H1 (cell line): ENCODE measurements at regions not wholly inside any gene's neighbourhood (a gene's known extent, or its start where the extent isn't known, plus 50 kb on each side); places are given as distances from the start of the nearest gene placed in this dataset.
"Not testable (repeated sequence)": the region's sequence is repeated elsewhere in the genome, so short reads cannot be mapped to it uniquely, and the experiment has no call there.

Experiments used
- CTCF ChIA-PET: fragments of 300-600 bp; sonication (Branson Sonifier 250); formaldehyde crosslinking; loops from one replicate; lab custom pipeline; 2021; ENCODE audit not compliant: partially characterized antibody; lab: Charles Lee
- POLR2A ChIA-PET: fragments of 300-600 bp; sonication (Branson Sonifier 250); formaldehyde crosslinking; loops from one replicate; lab custom pipeline; 2021; ENCODE audit warnings: inconsistent platforms; ENCODE audit not compliant: partially characterized antibody; lab: Charles Lee
- DNase-seq, 2 experiments: peaks; one replicate each; pipeline versions ENCODE4 v3.0.0 to v3.0.0-alpha.2; 2010 to 2022; ENCODE audit warnings: low spot score in 2 of 2, low read depth in 1 of 2, mixed read lengths in 1 of 2
- FAIRE-seq: peaks from 2 replicates; lab custom pipeline; 2011; peaks lifted over from hg19 to GRCh38; lab: Jason Lieb, UNC
- H2AFZ ChIP-seq: 2 replicates; pipeline ENCODE4 v1.8.1; 2012; ENCODE audit warnings: low read length, inconsistent platforms
- H2AK5ac ChIP-seq: 2 replicates; pipeline ENCODE4 v1.6.1; 2013; ENCODE audit warnings: low read depth, low read length
- H2BK120ac ChIP-seq: replicated peaks from 2 replicates; pipeline ENCODE3; 2013; ENCODE audit warnings: low read depth, low read length, inconsistent platforms
- H2BK12ac ChIP-seq: 2 replicates; pipeline ENCODE4 v1.6.1; 2013; ENCODE audit warnings: low read depth, low read length
- H2BK15ac ChIP-seq: 2 replicates; pipeline ENCODE4 v1.6.1; 2013; ENCODE audit warnings: low read length
- H2BK20ac ChIP-seq: 2 replicates; pipeline ENCODE4 v1.6.1; 2013; ENCODE audit warnings: low read length
- H2BK5ac ChIP-seq: 2 replicates; pipeline ENCODE4 v1.6.1; 2013; ENCODE audit warnings: low read depth, low read length
- H3K14ac ChIP-seq: 2 replicates; pipeline ENCODE4 v1.6.1; 2013; ENCODE audit warnings: inconsistent platforms; ENCODE audit not compliant: insufficient read length
- H3K18ac ChIP-seq: 2 replicates; pipeline ENCODE4 v1.6.1; 2013; ENCODE audit warnings: low read length; ENCODE audit errors: extremely low read depth
- H3K23ac ChIP-seq: 2 replicates; pipeline ENCODE4 v1.6.1; 2013; ENCODE audit warnings: inconsistent platforms; ENCODE audit not compliant: insufficient read length
- H3K23me2 ChIP-seq: 2 replicates; pipeline ENCODE4 v1.6.1; 2013; ENCODE audit warnings: low read depth, low read length
- H3K27ac ChIP-seq: 2 replicates; pipeline ENCODE4 v1.6.1; 2011; ENCODE audit warnings: low read depth, low read length, inconsistent platforms
- H3K27me3 ChIP-seq, 4 experiments: replicated peaks in 1 of 4; 1 replicate in 1 of 4; 2 replicates in 3 of 4; pipeline versions ENCODE4 v1.6.1 to v1.8.1; 2011 to 2013; ENCODE audit warnings: low read length in 3 of 4, mild to moderate bottlenecking in 3 of 4, inconsistent platforms in 2 of 4, mixed read lengths in 2 of 4, moderate library complexity in 1 of 4; ENCODE audit not compliant: control insufficient read depth in 3 of 4, insufficient read depth in 3 of 4; ENCODE audit errors: extremely low read depth in 1 of 4
- H3K36me3 ChIP-seq, 4 experiments: 2 replicates each; pipeline versions ENCODE4 v1.6.1 to v1.8.1; 2011 to 2013; ENCODE audit warnings: mild to moderate bottlenecking in 4 of 4, low read length in 3 of 4, moderate library complexity in 2 of 4, control low read depth in 1 of 4, inconsistent platforms in 1 of 4; ENCODE audit not compliant: insufficient read depth in 4 of 4, control insufficient read depth in 2 of 4
- H3K4ac ChIP-seq: replicated peaks from 2 replicates; pipeline ENCODE3; 2013; ENCODE audit warnings: low read length, low read depth, mixed read lengths, inconsistent platforms; ENCODE audit not compliant: insufficient read length
- H3K4me1 ChIP-seq, 4 experiments: replicated peaks in 1 of 4; 1 replicate in 1 of 4; 2 replicates in 3 of 4; pipeline versions ENCODE4 v1.6.1 to v1.8.1; 2011 to 2013; ENCODE audit warnings: low read length in 3 of 4, inconsistent platforms in 2 of 4, mixed read lengths in 1 of 4; ENCODE audit not compliant: insufficient read depth in 4 of 4, control insufficient read depth in 3 of 4
- H3K4me2 ChIP-seq, 2 experiments: 2 replicates each; pipeline versions ENCODE4 v1.6.1 to v1.8.1; 2011 to 2013; ENCODE audit warnings: low read depth in 2 of 2, low read length in 2 of 2, control low read depth in 1 of 2, inconsistent platforms in 1 of 2, mild to moderate bottlenecking in 1 of 2; ENCODE audit not compliant: insufficient read depth in 1 of 2
- H3K4me3 ChIP-seq, 4 experiments: fragments of 200-600, 300-600 bp in 1 of 4; sonication (generic), shearing (Covaris generic), sonication (Bioruptor Twin) in 1 of 4; 2 replicates each; pipeline versions ENCODE4 v1.5.1 to v1.8.1; 2011 to 2016; ENCODE audit warnings: low read length in 4 of 4, low read depth in 3 of 4, control low read depth in 2 of 4, inconsistent platforms in 2 of 4, mild to moderate bottlenecking in 2 of 4, mixed read lengths in 1 of 4, moderate library complexity in 1 of 4; ENCODE audit not compliant: insufficient read depth in 2 of 4; ENCODE audit errors: extremely low read depth in 1 of 4
- H3K56ac ChIP-seq: replicated peaks from 2 replicates; pipeline ENCODE3; 2013; ENCODE audit warnings: low read depth, mild to moderate bottlenecking, mixed read lengths, low read length, inconsistent platforms; ENCODE audit not compliant: insufficient read length
- H3K79me1 ChIP-seq: 2 replicates; pipeline ENCODE4 v1.6.1; 2013; ENCODE audit warnings: low read depth, low read length, control low read depth
- H3K79me2 ChIP-seq, 2 experiments: 2 replicates each; pipeline versions ENCODE4 v1.6.1 to v1.8.1; 2012 to 2013; ENCODE audit warnings: low read length in 2 of 2, mild to moderate bottlenecking in 2 of 2, inconsistent platforms in 1 of 2; ENCODE audit not compliant: insufficient read depth in 2 of 2, control insufficient read depth in 1 of 2
- H3K9ac ChIP-seq, 4 experiments: replicated peaks in 1 of 4; 1 replicate in 1 of 4; 2 replicates in 3 of 4; pipeline versions ENCODE4 v1.6.1 to v1.8.1; 2011 to 2013; ENCODE audit warnings: low read depth in 3 of 4, low read length in 3 of 4, control low read depth in 2 of 4, mild to moderate bottlenecking in 2 of 4, moderate library complexity in 2 of 4, inconsistent platforms in 1 of 4; ENCODE audit errors: extremely low read depth in 1 of 4
- H3K9me3 ChIP-seq, 2 experiments: 2 replicates each; pipeline versions ENCODE4 v1.6.1 to v1.8.1; 2012 to 2013; ENCODE audit warnings: mild to moderate bottlenecking in 2 of 2, moderate library complexity in 2 of 2, control low read depth in 1 of 2, inconsistent platforms in 1 of 2, low read depth in 1 of 2, low read length in 1 of 2, mixed read lengths in 1 of 2; ENCODE audit not compliant: insufficient read depth in 2 of 2
- H4K20me1 ChIP-seq, 2 experiments: replicated peaks in 1 of 2; 2 replicates each; pipeline versions ENCODE3 to v1.8.1; 2011 to 2013; ENCODE audit warnings: inconsistent platforms in 2 of 2, low read length in 2 of 2, mild to moderate bottlenecking in 1 of 2; ENCODE audit not compliant: insufficient read depth in 2 of 2, control insufficient read depth in 1 of 2
- H4K5ac ChIP-seq: 2 replicates; pipeline ENCODE4 v1.6.1; 2013; ENCODE audit warnings: low read length, low read depth, mixed read lengths, inconsistent platforms; ENCODE audit not compliant: insufficient read length
- H4K8ac ChIP-seq: 2 replicates; pipeline ENCODE4 v1.8.0; 2013; ENCODE audit warnings: mild to moderate bottlenecking, moderate library complexity, low read length, inconsistent platforms; ENCODE audit not compliant: insufficient read depth; ENCODE audit errors: extremely low read depth
- H4K91ac ChIP-seq: replicated peaks from 2 replicates; pipeline ENCODE3; 2013; ENCODE audit warnings: low read length, mixed read lengths, inconsistent platforms; ENCODE audit not compliant: insufficient read length
- WGBS, 2 experiments: shearing (Covaris generic) in 1 of 2; methylation state at CpG; one replicate each; pipeline versions ENCODE4 v1.1.6 to v1.1.7; 2013 to 2015; ENCODE audit warnings: low lambda C conversion rate in 2 of 2, mixed read lengths in 2 of 2, inconsistent platforms in 1 of 2, low coverage in 1 of 2, missing lambda C conversion rate in 1 of 2; ENCODE audit not compliant: insufficient replicate concordance in 2 of 2, insufficient coverage in 1 of 2, insufficient read length in 1 of 2; ENCODE audit errors: extremely low coverage in 1 of 2, missing lambda C conversion rate in 1 of 2; 5-methylcytosine and 5-hydroxymethylcytosine counted together

GRCh38 chr7:142509235-142509634, 240.0 kb upstream of the PRSS1 start:
- H3K4ac ChIP-seq: not testable (repeated sequence)
- 56% methylated on average over 3 of the region's 3 CpGs; no CpG with 5 or more reads in 1 of the 2 experiments for WGBS, 2 experiments

More at GRCh38 chr7:142509235-142509634, 240.0 kb upstream of the PRSS1 start:
- H2BK12ac ChIP-seq, FAIRE-seq, H3K23me2 ChIP-seq, H4K20me1 ChIP-seq, H2AFZ ChIP-seq, H3K23ac ChIP-seq, POLR2A ChIA-PET, H4K5ac ChIP-seq, H3K9ac ChIP-seq, H3K27ac ChIP-seq, H3K4me3 ChIP-seq, H2BK5ac ChIP-seq, H3K27me3 ChIP-seq, H3K79me1 ChIP-seq, H4K8ac ChIP-seq, H4K91ac ChIP-seq, H3K18ac ChIP-seq, H2BK20ac ChIP-seq, H3K36me3 ChIP-seq, H3K79me2 ChIP-seq, DNase-seq, H3K14ac ChIP-seq, H3K4me1 ChIP-seq, H3K9me3 ChIP-seq, H3K4me2 ChIP-seq, H2BK120ac ChIP-seq, H2AK5ac ChIP-seq, H2BK15ac ChIP-seq, H3K56ac ChIP-seq: not testable (repeated sequence)
- CTCF ChIA-PET: interaction anchor here (1.0 to 19.7 kb wide), 9 partner anchors 9 to 170 kb away, joined by 3 to 514 read pairs (median 5); no protein-coding TSS in a partner anchor
